ENCODE measurements at regions not wholly inside any gene's neighbourhood (a gene's known extent, or its start where the extent isn't known, plus 50 kb on each side); places are given as distances from the start of the nearest gene placed in this dataset.

GRCh38 chr4:71120831-71121524 lies 127.5 kb downstream of the DCK start:
- H3K23me2 ChIP-seq (ENCODE audit: low read depth, low read length), result no peaks in the 10 kb centered on the region
- POLR2A ChIA-PET (ENCODE audit: partially characterized antibody), result no interaction called here
- H3K79me1 ChIP-seq (ENCODE audit: low read depth, low read length), result no peaks in the 10 kb centered on the region
- H3K14ac ChIP-seq (ENCODE audit: insufficient read length), result no peak overlapping the region
- H4K20me1 ChIP-seq (replicated peaks in 1 of 2; ENCODE audit: control insufficient read depth in 1 of 2, insufficient read depth in 2 of 2, low read length in 2 of 2), result no peaks in the 10 kb centered on the region
- H3K4me2 ChIP-seq (ENCODE audit: insufficient read depth in 1 of 2, low read depth in 2 of 2, low read length in 2 of 2), result no peak overlapping the region
- no peak overlapping the region for H2BK15ac ChIP-seq (ENCODE audit: low read length)
- no peak overlapping the region for H3K18ac ChIP-seq (ENCODE audit: extremely low read depth, low read length)
- H3K36me3 ChIP-seq (ENCODE audit: control insufficient read depth in 2 of 4, insufficient read depth in 4 of 4, low read length in 3 of 4), result no peaks in the 10 kb centered on the region
- H3K4me1 ChIP-seq (replicated peaks in 1 of 4; ENCODE audit: control insufficient read depth in 3 of 4, insufficient read depth in 4 of 4, low read length in 3 of 4), result no peaks in the 10 kb centered on the region
- no peak overlapping the region for H3K27ac ChIP-seq (ENCODE audit: low read depth, low read length)
- no peak overlapping the region for H3K9ac ChIP-seq (replicated peaks in 1 of 4; ENCODE audit: extremely low read depth in 1 of 4, low read depth in 3 of 4, low read length in 3 of 4)
- no peak overlapping the region for H3K56ac ChIP-seq (replicated peaks; ENCODE audit: insufficient read length, low read depth, low read length)
- H3K9me3 ChIP-seq (ENCODE audit: insufficient read depth in 2 of 2, low read depth in 1 of 2, low read length in 1 of 2), result peaks cover 4 to 9% of the 10 kb centered on the region in 2 experiments; a peak in 3 of 4 replicates
- H3K79me2 ChIP-seq (ENCODE audit: control insufficient read depth in 1 of 2, insufficient read depth in 2 of 2, low read length in 2 of 2), result no peaks in the 10 kb centered on the region
- no peaks in the 10 kb centered on the region for H3K27me3 ChIP-seq (replicated peaks in 1 of 4; ENCODE audit: control insufficient read depth in 3 of 4, extremely low read depth in 1 of 4, insufficient read depth in 3 of 4, low read length in 3 of 4)
- H3K23ac ChIP-seq (ENCODE audit: insufficient read length), result no peak overlapping the region
- DNase-seq (ENCODE audit: low read depth in 1 of 2, low spot score in 2 of 2), result no peak
- no peak overlapping the region for H2AFZ ChIP-seq (ENCODE audit: low read length)
- H3K4ac ChIP-seq (replicated peaks; ENCODE audit: insufficient read length, low read depth, low read length), result no peak overlapping the region
- no peak overlapping the region for H2AK5ac ChIP-seq (ENCODE audit: low read depth, low read length)
- H2BK12ac ChIP-seq (ENCODE audit: low read depth, low read length), result no peak overlapping the region
- H2BK20ac ChIP-seq (ENCODE audit: low read length), result no peak overlapping the region
- WGBS, 2 experiments (ENCODE audit: extremely low coverage in 1 of 2, insufficient coverage in 1 of 2, insufficient read length in 1 of 2, insufficient replicate concordance in 2 of 2, low coverage in 1 of 2, low lambda C conversion rate in 2 of 2, missing lambda C conversion rate in 1 of 2), result 94% methylated on average over 27 of the region's 37 CpGs; no CpG with 5 or more reads in 1 of the 2 experiments
- FAIRE-seq, result no peak
- no peak overlapping the region for H4K8ac ChIP-seq (ENCODE audit: extremely low read depth, insufficient read depth, low read length)
- H4K91ac ChIP-seq (replicated peaks; ENCODE audit: insufficient read length, low read length), result no peak overlapping the region
- CTCF ChIA-PET (ENCODE audit: partially characterized antibody), result interaction anchor here (0.9 to 1.0 kb wide), 2 partner anchors 11 to 469 kb away, joined by 3 read pairs; no protein-coding TSS in a partner anchor
- no peak overlapping the region for H3K4me3 ChIP-seq (ENCODE audit: extremely low read depth in 1 of 4, insufficient read depth in 2 of 4, low read depth in 3 of 4, low read length in 4 of 4)
- H4K5ac ChIP-seq (ENCODE audit: insufficient read length, low read depth, low read length), result no peak overlapping the region
- no peak overlapping the region for H2BK120ac ChIP-seq (replicated peaks; ENCODE audit: low read depth, low read length)
- no peak overlapping the region for H2BK5ac ChIP-seq (ENCODE audit: low read depth, low read length)
- TF ChIP-seq NRF1 (IDR thresholded peaks at IDR 0.05; ENCODE audit: low read depth, low read length) (no peak), BACH1 (IDR thresholded peaks at IDR 0.05; ENCODE audit: low read length) (no peak)
